ENCODE measurements at regions not wholly inside any gene's neighbourhood (a gene's known extent, or its start where the extent isn't known, plus 50 kb on each side); places are given as distances from the start of the nearest gene placed in this dataset.

DNA sequence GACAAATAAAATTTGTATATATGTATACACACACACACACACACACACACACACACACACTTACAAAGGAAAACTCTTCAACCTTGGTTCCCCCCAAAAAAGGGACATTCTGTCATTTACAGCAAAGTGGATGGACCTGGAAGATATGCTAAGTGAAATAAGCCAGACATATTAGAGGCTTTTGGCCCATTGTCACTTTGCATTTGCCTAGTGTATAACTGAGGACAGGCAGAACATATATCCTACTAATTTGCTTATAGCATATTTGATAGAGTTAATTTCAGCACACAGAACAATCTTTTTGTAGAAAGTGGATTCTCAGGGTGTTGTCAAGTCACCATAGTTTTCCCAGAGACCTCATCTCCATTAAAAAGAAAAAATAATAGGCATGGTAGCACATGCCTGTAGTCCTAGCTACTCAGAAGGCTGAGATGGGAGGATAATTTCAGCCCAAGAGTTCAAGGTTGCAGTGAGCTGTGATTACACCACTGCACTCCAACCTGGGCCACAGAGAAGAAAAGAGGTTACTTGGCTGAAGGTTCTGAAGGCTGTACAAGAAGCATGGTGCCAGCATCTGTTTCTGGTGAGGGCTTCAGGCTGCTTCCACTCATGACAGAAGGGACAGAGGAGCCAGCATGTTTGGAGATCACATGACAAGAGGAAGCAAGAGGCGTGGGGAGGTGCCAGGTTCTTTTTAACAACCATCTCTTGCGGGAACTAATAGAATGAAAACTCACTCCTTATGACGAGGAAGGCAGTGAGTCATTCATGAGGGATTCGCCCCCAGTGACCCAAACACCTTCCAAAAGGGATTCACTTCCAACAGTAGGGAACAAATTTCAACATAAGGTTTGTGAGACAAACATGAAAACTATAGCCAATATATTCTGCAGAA, 135.6 kb downstream of the TMEM168 start:
- no peaks in the 10 kb centered on the region for H3K27me3 ChIP-seq
- no peaks in the 10 kb centered on the region for H3K36me3 ChIP-seq
- intact Hi-C loops (cut with DNase I) = no loop called here
- no peaks in the 10 kb centered on the region for H3K4me1 ChIP-seq
- DNase-seq = no peak
- H3K9me3 ChIP-seq = no peaks in the 10 kb centered on the region
- H3K9ac ChIP-seq (ENCODE audit: low read depth in 2 of 2, low read length in 2 of 2) = no peak overlapping the region
- no peak overlapping the region for H3K27ac ChIP-seq
- TF ChIP-seq, protein P1, sequence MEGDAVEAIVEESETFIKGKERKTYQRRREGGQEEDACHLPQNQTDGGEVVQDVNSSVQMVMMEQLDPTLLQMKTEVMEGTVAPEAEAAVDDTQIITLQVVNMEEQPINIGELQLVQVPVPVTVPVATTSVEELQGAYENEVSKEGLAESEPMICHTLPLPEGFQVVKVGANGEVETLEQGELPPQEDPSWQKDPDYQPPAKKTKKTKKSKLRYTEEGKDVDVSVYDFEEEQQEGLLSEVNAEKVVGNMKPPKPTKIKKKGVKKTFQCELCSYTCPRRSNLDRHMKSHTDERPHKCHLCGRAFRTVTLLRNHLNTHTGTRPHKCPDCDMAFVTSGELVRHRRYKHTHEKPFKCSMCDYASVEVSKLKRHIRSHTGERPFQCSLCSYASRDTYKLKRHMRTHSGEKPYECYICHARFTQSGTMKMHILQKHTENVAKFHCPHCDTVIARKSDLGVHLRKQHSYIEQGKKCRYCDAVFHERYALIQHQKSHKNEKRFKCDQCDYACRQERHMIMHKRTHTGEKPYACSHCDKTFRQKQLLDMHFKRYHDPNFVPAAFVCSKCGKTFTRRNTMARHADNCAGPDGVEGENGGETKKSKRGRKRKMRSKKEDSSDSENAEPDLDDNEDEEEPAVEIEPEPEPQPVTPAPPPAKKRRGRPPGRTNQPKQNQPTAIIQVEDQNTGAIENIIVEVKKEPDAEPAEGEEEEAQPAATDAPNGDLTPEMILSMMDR (IDR thresholded peaks at IDR 0.05) = no peak
- H3K4me3 ChIP-seq = no peak overlapping the region

DNA sequence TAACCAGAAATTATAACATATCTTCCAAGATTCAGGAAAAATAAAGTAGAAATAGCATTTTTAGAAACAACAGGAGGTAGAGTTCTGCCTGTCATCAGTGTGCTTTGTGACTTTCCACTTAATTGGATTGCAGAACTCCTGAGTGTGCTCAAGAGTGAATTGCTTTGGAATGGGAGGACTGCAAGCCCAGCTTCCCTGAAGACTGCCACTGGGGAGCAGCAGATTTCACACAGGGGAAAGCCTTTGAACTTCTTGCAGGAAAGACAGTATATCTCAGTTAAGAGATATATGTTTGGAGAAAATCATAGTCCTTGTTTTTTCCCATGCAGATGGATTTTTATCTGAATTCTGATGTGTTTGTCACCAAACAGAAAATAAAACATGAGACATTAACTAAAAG, 124.5 kb downstream of the TMEM168 start:
- Histone ChIP-seq H3K36me3 (no peaks in the 10 kb centered on the region), H3K9ac (ENCODE audit: low read depth in 2 of 2, low read length in 2 of 2) (no peak overlapping the region), H3K4me1 (no peaks in the 10 kb centered on the region), H3K27me3 (no peaks in the 10 kb centered on the region), H3K9me3 (no peaks in the 10 kb centered on the region), H3K4me3 (no peak overlapping the region), H3K27ac (no peak overlapping the region)
- TF ChIP-seq, protein P1 (IDR thresholded peaks at IDR 0.05) = peak; percentile 47
- peak; percentile 38 for DNase-seq
- intact Hi-C loops (cut with DNase I) = no loop called here

DNA sequence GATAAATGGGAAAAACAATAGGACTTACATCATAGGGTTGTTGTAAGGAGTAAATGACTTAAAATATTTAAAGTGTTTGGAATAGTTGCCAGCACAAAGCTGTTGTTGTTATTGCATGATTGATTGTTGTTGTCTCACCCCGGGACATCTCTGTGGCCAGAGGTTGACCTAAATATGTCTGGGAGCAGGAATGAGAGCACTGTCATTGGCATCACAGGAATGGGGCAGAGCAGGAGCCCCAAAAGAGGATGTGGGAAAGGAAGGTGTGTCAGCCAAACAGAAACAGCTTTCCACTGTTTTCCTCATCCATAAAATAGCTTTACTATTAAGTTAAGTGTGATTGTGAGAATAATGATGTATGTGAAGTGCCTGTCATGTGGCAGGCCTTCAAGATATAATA, 121.6 kb downstream of the TMEM168 start:
- Histone ChIP-seq H3K9ac (ENCODE audit: low read depth in 2 of 2, low read length in 2 of 2) (no peak overlapping the region), H3K9me3 (no peaks in the 10 kb centered on the region), H3K27me3 (no peaks in the 10 kb centered on the region), H3K36me3 (no peaks in the 10 kb centered on the region), H3K4me1 (no peaks in the 10 kb centered on the region), H3K4me3 (no peak overlapping the region), H3K27ac (no peak overlapping the region)
- intact Hi-C loops (cut with DNase I) = no loop called here
- TF ChIP-seq, protein P1 (IDR thresholded peaks at IDR 0.05) = no peak
- no peak for DNase-seq

DNA sequence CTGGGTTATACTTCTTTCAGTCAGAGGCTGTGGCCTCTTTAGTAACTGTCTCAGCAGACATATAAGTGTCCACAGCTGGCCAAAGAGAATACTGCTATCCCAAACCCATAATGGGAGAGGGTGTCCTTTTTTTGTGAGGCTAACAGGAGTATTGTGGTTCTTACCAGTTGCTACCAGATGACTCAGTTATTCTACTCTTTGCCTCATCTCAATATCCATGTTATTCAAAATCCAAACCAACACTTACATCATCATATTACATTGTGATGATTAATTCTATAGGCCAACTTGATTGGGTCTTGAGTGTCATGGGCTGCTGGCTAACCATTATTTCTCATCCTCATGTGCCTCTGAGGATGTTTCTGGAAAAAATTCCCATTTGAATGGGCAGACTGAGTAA, 120.9 kb downstream of the TMEM168 start:
- Histone ChIP-seq H3K9me3 (no peaks in the 10 kb centered on the region), H3K4me1 (no peaks in the 10 kb centered on the region), H3K27ac (no peak overlapping the region), H3K36me3 (no peaks in the 10 kb centered on the region), H3K9ac (ENCODE audit: low read depth in 2 of 2, low read length in 2 of 2) (no peak overlapping the region), H3K4me3 (no peak overlapping the region), H3K27me3 (no peaks in the 10 kb centered on the region)
- TF ChIP-seq, protein P1 (IDR thresholded peaks at IDR 0.05) = no peak
- intact Hi-C loops (cut with DNase I) = no loop called here
- DNase-seq = no peak

DNA sequence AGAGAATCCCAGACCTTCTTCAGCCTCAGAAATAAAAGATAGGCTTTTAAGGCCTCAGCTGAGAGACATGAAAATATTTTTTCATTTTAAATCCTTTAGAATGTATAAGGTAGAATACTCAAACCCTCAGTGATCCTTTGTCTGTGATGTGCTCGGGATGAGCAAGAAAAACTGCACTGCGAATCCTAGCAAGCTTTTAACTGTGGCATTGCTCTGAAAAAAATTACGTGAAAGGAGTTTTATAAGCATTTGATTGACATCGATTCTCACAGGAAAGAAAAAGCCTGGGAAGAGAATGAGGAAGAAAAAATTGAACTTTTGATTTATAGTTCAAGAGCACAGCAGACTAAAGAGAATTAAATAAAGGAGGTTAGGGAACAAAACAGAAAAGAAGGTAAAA, 120.0 kb downstream of the TMEM168 start:
- Histone ChIP-seq H3K27me3 (no peaks in the 10 kb centered on the region), H3K4me3 (no peak overlapping the region), H3K36me3 (no peaks in the 10 kb centered on the region), H3K9me3 (no peaks in the 10 kb centered on the region), H3K9ac (ENCODE audit: low read depth in 2 of 2, low read length in 2 of 2) (no peak overlapping the region), H3K27ac (no peak overlapping the region), H3K4me1 (no peaks in the 10 kb centered on the region)
- intact Hi-C loops (cut with DNase I) = no loop called here
- TF ChIP-seq, protein P1 (IDR thresholded peaks at IDR 0.05) = no peak
- DNase-seq = no peak

Measured in colonic mucosa (tissue), 4 donors.